H1 (cell line): ENCODE measurements at regions not wholly inside any gene's neighbourhood (a gene's known extent, or its start where the extent isn't known, plus 50 kb on each side); places are given as distances from the start of the nearest gene placed in this dataset.

Source experiments
- CTCF ChIA-PET: fragments of 300-600 bp; sonication (Branson Sonifier 250); formaldehyde crosslinking; loops from one replicate; lab custom pipeline; 2021; ENCODE audit not compliant: partially characterized antibody; lab: Charles Lee
- POLR2A ChIA-PET: fragments of 300-600 bp; sonication (Branson Sonifier 250); formaldehyde crosslinking; loops from one replicate; lab custom pipeline; 2021; ENCODE audit warnings: inconsistent platforms; ENCODE audit not compliant: partially characterized antibody; lab: Charles Lee
- DNase-seq, 2 experiments: peaks; one replicate each; pipeline versions ENCODE4 v3.0.0 to v3.0.0-alpha.2; 2010 to 2022; ENCODE audit warnings: low spot score in 2 of 2, low read depth in 1 of 2, mixed read lengths in 1 of 2
- FAIRE-seq: peaks from 2 replicates; lab custom pipeline; 2011; peaks lifted over from hg19 to GRCh38; lab: Jason Lieb, UNC
- H2AFZ ChIP-seq: 2 replicates; pipeline ENCODE4 v1.8.1; 2012; ENCODE audit warnings: low read length, inconsistent platforms
- H2AK5ac ChIP-seq: 2 replicates; pipeline ENCODE4 v1.6.1; 2013; ENCODE audit warnings: low read depth, low read length
- H2BK120ac ChIP-seq: replicated peaks from 2 replicates; pipeline ENCODE3; 2013; ENCODE audit warnings: low read depth, low read length, inconsistent platforms
- H2BK12ac ChIP-seq: 2 replicates; pipeline ENCODE4 v1.6.1; 2013; ENCODE audit warnings: low read depth, low read length
- H2BK15ac ChIP-seq: 2 replicates; pipeline ENCODE4 v1.6.1; 2013; ENCODE audit warnings: low read length
- H2BK20ac ChIP-seq: 2 replicates; pipeline ENCODE4 v1.6.1; 2013; ENCODE audit warnings: low read length
- H2BK5ac ChIP-seq: 2 replicates; pipeline ENCODE4 v1.6.1; 2013; ENCODE audit warnings: low read depth, low read length
- H3K14ac ChIP-seq: 2 replicates; pipeline ENCODE4 v1.6.1; 2013; ENCODE audit warnings: inconsistent platforms; ENCODE audit not compliant: insufficient read length
- H3K18ac ChIP-seq: 2 replicates; pipeline ENCODE4 v1.6.1; 2013; ENCODE audit warnings: low read length; ENCODE audit errors: extremely low read depth
- H3K23ac ChIP-seq: 2 replicates; pipeline ENCODE4 v1.6.1; 2013; ENCODE audit warnings: inconsistent platforms; ENCODE audit not compliant: insufficient read length
- H3K23me2 ChIP-seq: 2 replicates; pipeline ENCODE4 v1.6.1; 2013; ENCODE audit warnings: low read depth, low read length
- H3K27ac ChIP-seq: 2 replicates; pipeline ENCODE4 v1.6.1; 2011; ENCODE audit warnings: low read depth, low read length, inconsistent platforms
- H3K27me3 ChIP-seq, 4 experiments: replicated peaks in 1 of 4; 1 replicate in 1 of 4; 2 replicates in 3 of 4; pipeline versions ENCODE4 v1.6.1 to v1.8.1; 2011 to 2013; ENCODE audit warnings: low read length in 3 of 4, mild to moderate bottlenecking in 3 of 4, inconsistent platforms in 2 of 4, mixed read lengths in 2 of 4, moderate library complexity in 1 of 4; ENCODE audit not compliant: control insufficient read depth in 3 of 4, insufficient read depth in 3 of 4; ENCODE audit errors: extremely low read depth in 1 of 4
- H3K36me3 ChIP-seq, 4 experiments: 2 replicates each; pipeline versions ENCODE4 v1.6.1 to v1.8.1; 2011 to 2013; ENCODE audit warnings: mild to moderate bottlenecking in 4 of 4, low read length in 3 of 4, moderate library complexity in 2 of 4, control low read depth in 1 of 4, inconsistent platforms in 1 of 4; ENCODE audit not compliant: insufficient read depth in 4 of 4, control insufficient read depth in 2 of 4
- H3K4ac ChIP-seq: replicated peaks from 2 replicates; pipeline ENCODE3; 2013; ENCODE audit warnings: low read length, low read depth, mixed read lengths, inconsistent platforms; ENCODE audit not compliant: insufficient read length
- H3K4me1 ChIP-seq, 4 experiments: replicated peaks in 1 of 4; 1 replicate in 1 of 4; 2 replicates in 3 of 4; pipeline versions ENCODE4 v1.6.1 to v1.8.1; 2011 to 2013; ENCODE audit warnings: low read length in 3 of 4, inconsistent platforms in 2 of 4, mixed read lengths in 1 of 4; ENCODE audit not compliant: insufficient read depth in 4 of 4, control insufficient read depth in 3 of 4
- H3K4me2 ChIP-seq, 2 experiments: 2 replicates each; pipeline versions ENCODE4 v1.6.1 to v1.8.1; 2011 to 2013; ENCODE audit warnings: low read depth in 2 of 2, low read length in 2 of 2, control low read depth in 1 of 2, inconsistent platforms in 1 of 2, mild to moderate bottlenecking in 1 of 2; ENCODE audit not compliant: insufficient read depth in 1 of 2
- H3K4me3 ChIP-seq, 4 experiments: fragments of 200-600, 300-600 bp in 1 of 4; sonication (generic), shearing (Covaris generic), sonication (Bioruptor Twin) in 1 of 4; 2 replicates each; pipeline versions ENCODE4 v1.5.1 to v1.8.1; 2011 to 2016; ENCODE audit warnings: low read length in 4 of 4, low read depth in 3 of 4, control low read depth in 2 of 4, inconsistent platforms in 2 of 4, mild to moderate bottlenecking in 2 of 4, mixed read lengths in 1 of 4, moderate library complexity in 1 of 4; ENCODE audit not compliant: insufficient read depth in 2 of 4; ENCODE audit errors: extremely low read depth in 1 of 4
- H3K56ac ChIP-seq: replicated peaks from 2 replicates; pipeline ENCODE3; 2013; ENCODE audit warnings: low read depth, mild to moderate bottlenecking, mixed read lengths, low read length, inconsistent platforms; ENCODE audit not compliant: insufficient read length
- H3K79me1 ChIP-seq: 2 replicates; pipeline ENCODE4 v1.6.1; 2013; ENCODE audit warnings: low read depth, low read length, control low read depth
- H3K79me2 ChIP-seq, 2 experiments: 2 replicates each; pipeline versions ENCODE4 v1.6.1 to v1.8.1; 2012 to 2013; ENCODE audit warnings: low read length in 2 of 2, mild to moderate bottlenecking in 2 of 2, inconsistent platforms in 1 of 2; ENCODE audit not compliant: insufficient read depth in 2 of 2, control insufficient read depth in 1 of 2
- H3K9ac ChIP-seq, 4 experiments: replicated peaks in 1 of 4; 1 replicate in 1 of 4; 2 replicates in 3 of 4; pipeline versions ENCODE4 v1.6.1 to v1.8.1; 2011 to 2013; ENCODE audit warnings: low read depth in 3 of 4, low read length in 3 of 4, control low read depth in 2 of 4, mild to moderate bottlenecking in 2 of 4, moderate library complexity in 2 of 4, inconsistent platforms in 1 of 4; ENCODE audit errors: extremely low read depth in 1 of 4
- H3K9me3 ChIP-seq, 2 experiments: 2 replicates each; pipeline versions ENCODE4 v1.6.1 to v1.8.1; 2012 to 2013; ENCODE audit warnings: mild to moderate bottlenecking in 2 of 2, moderate library complexity in 2 of 2, control low read depth in 1 of 2, inconsistent platforms in 1 of 2, low read depth in 1 of 2, low read length in 1 of 2, mixed read lengths in 1 of 2; ENCODE audit not compliant: insufficient read depth in 2 of 2
- H4K20me1 ChIP-seq, 2 experiments: replicated peaks in 1 of 2; 2 replicates each; pipeline versions ENCODE3 to v1.8.1; 2011 to 2013; ENCODE audit warnings: inconsistent platforms in 2 of 2, low read length in 2 of 2, mild to moderate bottlenecking in 1 of 2; ENCODE audit not compliant: insufficient read depth in 2 of 2, control insufficient read depth in 1 of 2
- H4K5ac ChIP-seq: 2 replicates; pipeline ENCODE4 v1.6.1; 2013; ENCODE audit warnings: low read length, low read depth, mixed read lengths, inconsistent platforms; ENCODE audit not compliant: insufficient read length
- H4K8ac ChIP-seq: 2 replicates; pipeline ENCODE4 v1.8.0; 2013; ENCODE audit warnings: mild to moderate bottlenecking, moderate library complexity, low read length, inconsistent platforms; ENCODE audit not compliant: insufficient read depth; ENCODE audit errors: extremely low read depth
- H4K91ac ChIP-seq: replicated peaks from 2 replicates; pipeline ENCODE3; 2013; ENCODE audit warnings: low read length, mixed read lengths, inconsistent platforms; ENCODE audit not compliant: insufficient read length
- BCL11A ChIP-seq, 2 experiments: IDR thresholded peaks; one replicate each; pipeline ENCODE4 v1.6.1; 2011; ENCODE audit warnings: low read depth in 2 of 2, low read length in 2 of 2, mild to moderate bottlenecking in 2 of 2
- CEBPB ChIP-seq: IDR thresholded peaks from 2 replicates; pipeline ENCODE4 v1.6.1; 2012; ENCODE audit warnings: low read depth, low read length
- WGBS, 2 experiments: shearing (Covaris generic) in 1 of 2; methylation state at CpG; one replicate each; pipeline versions ENCODE4 v1.1.6 to v1.1.7; 2013 to 2015; ENCODE audit warnings: low lambda C conversion rate in 2 of 2, mixed read lengths in 2 of 2, inconsistent platforms in 1 of 2, low coverage in 1 of 2, missing lambda C conversion rate in 1 of 2; ENCODE audit not compliant: insufficient replicate concordance in 2 of 2, insufficient coverage in 1 of 2, insufficient read length in 1 of 2; ENCODE audit errors: extremely low coverage in 1 of 2, missing lambda C conversion rate in 1 of 2; 5-methylcytosine and 5-hydroxymethylcytosine counted together
- TF ChIP-seq, protein P1 (sequence below): IDR thresholded peaks from 2 replicates; pipeline ENCODE4 v1.6.1; 2012; ENCODE audit warnings: low read length, inconsistent platforms

DNA sequence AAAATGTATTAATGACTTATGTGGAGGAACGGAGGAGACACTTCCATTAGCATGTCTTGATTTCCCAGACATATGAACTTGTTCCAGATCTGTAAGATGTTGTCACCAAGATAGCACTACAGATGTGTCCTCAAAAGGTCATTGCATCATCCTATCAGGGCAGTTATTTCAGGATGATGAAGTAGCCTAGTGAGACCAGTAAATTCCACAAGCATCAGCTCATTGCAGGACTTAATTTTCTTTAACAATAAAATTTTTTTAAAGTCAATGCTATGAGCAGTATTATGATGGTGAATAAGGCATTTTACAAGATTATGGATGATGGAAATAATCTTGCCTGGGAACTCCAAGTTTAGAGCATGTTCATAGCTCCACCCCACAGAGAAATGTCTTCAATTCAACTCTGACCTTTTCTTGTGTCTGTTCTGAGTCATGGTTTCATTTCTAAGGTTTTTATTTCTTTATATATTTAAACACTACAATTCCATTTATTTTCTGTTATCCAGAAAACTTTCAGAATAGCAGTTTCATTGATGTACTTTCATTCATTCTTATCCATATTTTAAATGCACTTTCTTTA is 1203.3 kb upstream of the CELF2 start:
- ChIA-PET POLR2A (no interaction called here), CTCF (no interaction called here)
- Histone ChIP-seq H2BK120ac (no peak overlapping the region), H4K5ac (no peak overlapping the region), H4K91ac (no peak overlapping the region), H3K23ac (no peak overlapping the region), H3K9me3 (no peaks in the 10 kb centered on the region), H3K14ac (no peak overlapping the region), H3K23me2 (no peaks in the 10 kb centered on the region), H3K4ac (no peak overlapping the region), H2BK20ac (no peak overlapping the region), H3K79me1 (no peaks in the 10 kb centered on the region), H3K27me3 (no peaks in the 10 kb centered on the region), H3K4me1 (no peaks in the 10 kb centered on the region), H2BK15ac (no peak overlapping the region), H3K4me2 (no peak overlapping the region), H3K4me3 (no peak overlapping the region), H2BK5ac (no peak overlapping the region), H2BK12ac (no peak overlapping the region), H4K8ac (no peak overlapping the region), H2AK5ac (no peak overlapping the region), H3K36me3 (no peaks in the 10 kb centered on the region), H3K9ac (no peak overlapping the region), H3K18ac (no peak overlapping the region), H3K79me2 (no peaks in the 10 kb centered on the region), H2AFZ (no peak overlapping the region), H4K20me1 (no peaks in the 10 kb centered on the region), H3K27ac (no peak overlapping the region), H3K56ac (no peak overlapping the region)
- TF ChIP-seq, protein P1, sequence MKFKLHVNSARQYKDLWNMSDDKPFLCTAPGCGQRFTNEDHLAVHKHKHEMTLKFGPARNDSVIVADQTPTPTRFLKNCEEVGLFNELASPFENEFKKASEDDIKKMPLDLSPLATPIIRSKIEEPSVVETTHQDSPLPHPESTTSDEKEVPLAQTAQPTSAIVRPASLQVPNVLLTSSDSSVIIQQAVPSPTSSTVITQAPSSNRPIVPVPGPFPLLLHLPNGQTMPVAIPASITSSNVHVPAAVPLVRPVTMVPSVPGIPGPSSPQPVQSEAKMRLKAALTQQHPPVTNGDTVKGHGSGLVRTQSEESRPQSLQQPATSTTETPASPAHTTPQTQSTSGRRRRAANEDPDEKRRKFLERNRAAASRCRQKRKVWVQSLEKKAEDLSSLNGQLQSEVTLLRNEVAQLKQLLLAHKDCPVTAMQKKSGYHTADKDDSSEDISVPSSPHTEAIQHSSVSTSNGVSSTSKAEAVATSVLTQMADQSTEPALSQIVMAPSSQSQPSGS: no peak
- peak; percentile 14; the same call in 1 of the 2 replicates for TF ChIP-seq CEBPB
- TF ChIP-seq BCL11A (IDR thresholded peaks at IDR 0.05; ENCODE audit: low read depth in 2 of 2, low read length in 2 of 2): no peak
- 84% methylated on average over 1 of the region's 1 CpG; no CpG with 5 or more reads in 1 of the 2 experiments for WGBS, 2 experiments
- no peak for DNase-seq
- FAIRE-seq: no peak
